Body of pancreas (tissue), 4 donors: ENCODE measurements at regions not wholly inside any gene's neighbourhood (a gene's known extent, or its start where the extent isn't known, plus 50 kb on each side); places are given as distances from the start of the nearest gene placed in this dataset.

Source experiments
- ATAC-seq: fragments of 150-250 bp; one replicate; pipeline ENCODE4 v1.9.1; 2016
- DNase-seq, 4 donors: peaks; one replicate each; pipeline ENCODE4 v3.0.0-alpha.2; 2019
- H3K27ac ChIP-seq, 4 donors: fragments of 200-600 bp; sonication (generic); 1 replicate in 3 of 4; 2 replicates in 1 of 4; pipeline versions ENCODE4 v1.5.1 to v1.6.1; 2016 to 2019; ENCODE audit warnings: mild to moderate bottlenecking in 1 of 4, mixed read lengths in 1 of 4, moderate library complexity in 1 of 4
- H3K27me3 ChIP-seq, 2 donors: fragments of 200-600 bp; sonication (generic); one replicate each; pipeline ENCODE4 v1.6.0; 2016; ENCODE audit warnings: mild to moderate bottlenecking in 1 of 2
- H3K36me3 ChIP-seq, 2 donors: fragments of 200-600 bp; sonication (generic); replicated peaks in 1 of 2; 2 replicates each; pipeline ENCODE4 v1.5.1; 2016; ENCODE audit warnings: low read depth in 2 of 2; ENCODE audit not compliant: insufficient read depth in 1 of 2
- H3K4me1 ChIP-seq: fragments of 200-600 bp; sonication (generic); one replicate; pipeline ENCODE4 v1.6.0; 2016
- H3K4me3 ChIP-seq, 2 donors: fragments of 200-600 bp; sonication (generic); 1 replicate in 1 of 2; 2 replicates in 1 of 2; pipeline ENCODE4 v1.5.1; 2016 to 2019
- H3K9me3 ChIP-seq, 3 donors: fragments of 200-600 bp; sonication (generic); 1 replicate in 2 of 3; 2 replicates in 1 of 3; pipeline ENCODE4 v1.5.1; 2016
- POLR2A ChIP-seq, 3 donors: fragments of 450-650 bp; IDR thresholded peaks; one replicate each; pipeline ENCODE4 v1.6.1; 2016; ENCODE audit warnings: antibody characterized with exemption in 3 of 3, mild to moderate bottlenecking in 2 of 3
- WGBS, 2 donors: methylation state at CpG; one replicate each; pipeline ENCODE4 v1.1.5; 2017; 5-methylcytosine and 5-hydroxymethylcytosine counted together
- intact Hi-C: fragments of 100-400 bp; cut with DNase I; formaldehyde crosslinking; loops from one replicate; pipeline ENCODE4 v1.15.1; 2023
- TF ChIP-seq, protein P1 (sequence below), 7 experiments: fragments of 450-650 bp in 4 of 7; fragments of 200-600 bp in 3 of 7; sonication (generic) in 3 of 7; IDR thresholded peaks; one replicate each; pipeline ENCODE4 v1.5.1; 2016 to 2019; ENCODE audit warnings: antibody characterized with exemption in 7 of 7

DNA sequence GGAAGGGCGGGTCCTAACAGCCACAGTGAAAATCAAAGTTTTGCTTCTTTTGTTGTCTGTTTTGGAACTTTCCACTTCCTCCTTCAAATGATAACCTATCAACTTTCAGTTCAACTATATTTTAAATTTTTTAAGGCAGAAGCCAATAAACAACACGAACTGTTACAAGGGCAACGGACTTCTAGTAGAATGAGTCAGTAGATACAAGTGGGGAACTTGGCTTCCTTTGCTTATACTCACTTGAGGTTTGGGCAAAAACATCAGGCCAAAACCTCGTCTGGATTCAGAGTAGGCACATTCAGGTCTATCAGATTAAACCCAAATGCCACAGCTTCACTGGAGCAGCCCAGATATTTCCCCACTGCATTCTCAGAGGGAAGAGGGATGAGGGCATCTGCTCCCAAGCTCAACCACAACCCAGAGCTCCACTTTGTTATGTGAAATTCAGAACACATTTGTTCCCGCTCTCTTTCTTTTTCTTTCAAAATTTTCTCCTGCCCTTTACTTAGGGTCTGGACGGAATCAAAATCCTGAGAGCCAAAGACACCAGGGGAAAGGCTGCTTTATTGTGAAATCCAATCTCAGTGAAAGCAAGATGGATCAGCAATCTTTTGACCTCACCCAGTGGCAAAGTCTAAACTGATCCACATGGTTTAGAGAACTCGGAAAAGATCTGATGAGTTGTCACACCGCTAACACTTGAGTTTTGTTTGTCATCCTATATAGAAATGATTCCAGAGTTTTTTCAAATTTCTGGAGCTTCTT, 152.5 kb upstream of the BTG1 start:
- TF ChIP-seq POLR2A (IDR thresholded peaks at IDR 0.05): no peak
- TF ChIP-seq, protein P1, sequence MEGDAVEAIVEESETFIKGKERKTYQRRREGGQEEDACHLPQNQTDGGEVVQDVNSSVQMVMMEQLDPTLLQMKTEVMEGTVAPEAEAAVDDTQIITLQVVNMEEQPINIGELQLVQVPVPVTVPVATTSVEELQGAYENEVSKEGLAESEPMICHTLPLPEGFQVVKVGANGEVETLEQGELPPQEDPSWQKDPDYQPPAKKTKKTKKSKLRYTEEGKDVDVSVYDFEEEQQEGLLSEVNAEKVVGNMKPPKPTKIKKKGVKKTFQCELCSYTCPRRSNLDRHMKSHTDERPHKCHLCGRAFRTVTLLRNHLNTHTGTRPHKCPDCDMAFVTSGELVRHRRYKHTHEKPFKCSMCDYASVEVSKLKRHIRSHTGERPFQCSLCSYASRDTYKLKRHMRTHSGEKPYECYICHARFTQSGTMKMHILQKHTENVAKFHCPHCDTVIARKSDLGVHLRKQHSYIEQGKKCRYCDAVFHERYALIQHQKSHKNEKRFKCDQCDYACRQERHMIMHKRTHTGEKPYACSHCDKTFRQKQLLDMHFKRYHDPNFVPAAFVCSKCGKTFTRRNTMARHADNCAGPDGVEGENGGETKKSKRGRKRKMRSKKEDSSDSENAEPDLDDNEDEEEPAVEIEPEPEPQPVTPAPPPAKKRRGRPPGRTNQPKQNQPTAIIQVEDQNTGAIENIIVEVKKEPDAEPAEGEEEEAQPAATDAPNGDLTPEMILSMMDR (IDR thresholded peaks at IDR 0.05): no peak
- WGBS, 2 donors: 70 to 74% methylated on average over 8 of the region's 8 CpGs
- Histone ChIP-seq H3K4me1 (no peaks in the 10 kb centered on the region), H3K36me3 (no peaks in the 10 kb centered on the region), H3K27ac (peak overlapping the region in 1 of 4 donors; percentile 4), H3K9me3 (no peaks in the 10 kb centered on the region), H3K4me3 (no peak overlapping the region), H3K27me3 (no peaks in the 10 kb centered on the region)
- intact Hi-C loops: no loop called here
- DNase-seq (peak in 1 of 4 donors; percentile 19), ATAC-seq (peak; percentile 52)

DNA sequence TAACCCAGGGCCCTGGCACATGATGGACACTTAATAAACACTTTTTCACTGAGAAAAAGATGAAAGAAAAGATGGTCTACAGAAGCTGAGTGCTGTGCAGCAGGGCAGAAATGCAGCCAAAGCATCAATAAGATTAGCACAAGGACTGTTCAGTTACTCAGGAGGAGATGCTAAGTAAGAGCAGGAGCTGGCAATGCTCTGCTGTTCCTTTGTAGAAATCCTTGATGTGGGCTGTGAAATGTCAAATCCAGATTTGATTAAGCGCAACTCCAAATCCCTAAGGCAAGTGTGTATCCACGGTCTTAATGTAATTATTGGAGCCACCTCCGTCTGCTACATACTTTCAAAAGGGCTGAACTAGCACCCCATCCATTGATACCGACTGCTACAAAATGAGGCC, 151.8 kb upstream of the BTG1 start:
- Histone ChIP-seq H3K4me3 (no peak overlapping the region), H3K27ac (no peak overlapping the region), H3K36me3 (no peaks in the 10 kb centered on the region), H3K4me1 (no peaks in the 10 kb centered on the region), H3K27me3 (no peaks in the 10 kb centered on the region), H3K9me3 (no peaks in the 10 kb centered on the region)
- WGBS, 2 donors: 78 to 85% methylated on average over 4 of the region's 4 CpGs
- TF ChIP-seq, protein P1 (IDR thresholded peaks at IDR 0.05): no peak
- no peak for TF ChIP-seq POLR2A (IDR thresholded peaks at IDR 0.05)
- intact Hi-C loops: no loop called here
- ATAC-seq: no peak
- DNase-seq: no peak

DNA sequence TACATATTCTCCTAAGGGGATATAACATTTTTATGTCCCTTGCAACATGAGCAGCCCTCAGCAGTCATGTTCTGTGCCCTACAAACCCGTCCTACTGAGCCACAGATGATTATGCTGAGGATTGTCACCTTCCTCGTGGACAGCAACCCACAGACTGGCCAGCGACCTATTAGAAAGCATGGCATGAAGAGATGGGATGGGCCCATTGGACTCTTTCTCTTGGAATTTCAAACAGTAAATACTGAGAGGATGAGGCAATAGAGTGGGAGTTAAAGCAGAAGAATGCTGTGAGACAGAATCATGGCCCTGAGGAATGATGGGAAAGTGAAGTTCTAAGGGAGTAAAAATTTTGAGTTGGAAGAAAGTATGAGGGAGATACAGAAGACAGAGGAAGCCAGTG, 149.9 kb upstream of the BTG1 start:
- TF ChIP-seq, protein P1 (IDR thresholded peaks at IDR 0.05): no peak
- TF ChIP-seq POLR2A (IDR thresholded peaks at IDR 0.05): no peak
- intact Hi-C loops: no loop called here
- H3K4me1 ChIP-seq: no peaks in the 10 kb centered on the region
- DNase-seq (no peak), ATAC-seq (no peak)
- no peaks in the 10 kb centered on the region for H3K27me3 ChIP-seq
- no peak overlapping the region for H3K4me3 ChIP-seq
- no peaks in the 10 kb centered on the region for H3K9me3 ChIP-seq
- no peak overlapping the region for H3K27ac ChIP-seq
- H3K36me3 ChIP-seq: no peaks in the 10 kb centered on the region
- 77 to 86% methylated on average over 3 of the region's 3 CpGs for WGBS, 2 donors

DNA sequence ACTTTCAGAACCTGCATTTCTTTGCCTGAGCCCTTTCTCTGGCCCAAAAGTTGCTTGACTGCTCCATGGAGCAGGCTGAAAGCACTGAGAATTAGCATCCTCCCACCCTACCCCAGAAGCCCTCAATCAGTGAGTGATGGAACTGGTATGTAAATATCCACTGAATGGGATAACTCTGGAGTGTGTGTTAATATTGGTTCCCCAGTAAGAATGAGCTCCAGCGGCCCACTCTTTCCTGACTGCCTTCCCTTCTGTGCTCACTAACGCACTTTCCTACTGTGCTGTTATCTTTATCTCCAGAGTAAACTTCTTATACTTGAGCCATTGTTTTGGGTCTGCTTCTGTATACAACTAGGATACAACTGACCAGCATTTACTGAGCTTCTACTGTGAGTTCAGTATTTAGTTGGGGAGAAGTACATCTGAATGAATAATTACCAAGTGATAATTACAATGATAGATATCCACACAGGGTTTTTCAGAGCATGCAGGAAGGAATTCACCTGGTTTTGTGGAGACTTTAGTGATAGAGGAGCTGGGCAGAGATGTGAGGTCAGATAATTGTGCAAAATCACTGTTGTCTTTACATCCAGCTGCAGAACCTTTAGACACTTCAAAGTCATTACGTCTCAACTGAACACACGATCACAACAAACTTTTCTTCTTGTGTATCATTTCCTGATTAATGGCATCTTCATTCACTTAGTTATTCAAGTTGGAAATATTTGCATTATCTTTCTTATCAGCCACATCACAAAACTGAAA, 149.2 kb upstream of the BTG1 start:
- ATAC-seq: no peak
- WGBS, 2 donors: 87 to 88% methylated on average over 4 of the region's 4 CpGs
- DNase-seq: no peak
- no peak overlapping the region for H3K27ac ChIP-seq
- no peaks in the 10 kb centered on the region for H3K27me3 ChIP-seq
- H3K9me3 ChIP-seq: no peaks in the 10 kb centered on the region
- no peak overlapping the region for H3K4me3 ChIP-seq
- no peaks in the 10 kb centered on the region for H3K4me1 ChIP-seq
- TF ChIP-seq, protein P1 (IDR thresholded peaks at IDR 0.05): no peak
- TF ChIP-seq POLR2A (IDR thresholded peaks at IDR 0.05): no peak
- intact Hi-C loops: no loop called here
- H3K36me3 ChIP-seq: no peaks in the 10 kb centered on the region
